NCI-H2227 treated with DMSO at 0.1 percent for 48 hours (cell line): ENCODE measurements at regions not wholly inside any gene's neighbourhood (a gene's known extent, or its start where the extent isn't known, plus 50 kb on each side); places are given as distances from the start of the nearest gene placed in this dataset.
"Not testable (repeated sequence)": the region's sequence is repeated elsewhere in the genome, so short reads cannot be mapped to it uniquely, and the experiment has no call there.

Source experiments
- DNase-seq: peaks from one replicate; lab custom pipeline; 2025; lab: John Stamatoyannopoulos, UW

DNA sequence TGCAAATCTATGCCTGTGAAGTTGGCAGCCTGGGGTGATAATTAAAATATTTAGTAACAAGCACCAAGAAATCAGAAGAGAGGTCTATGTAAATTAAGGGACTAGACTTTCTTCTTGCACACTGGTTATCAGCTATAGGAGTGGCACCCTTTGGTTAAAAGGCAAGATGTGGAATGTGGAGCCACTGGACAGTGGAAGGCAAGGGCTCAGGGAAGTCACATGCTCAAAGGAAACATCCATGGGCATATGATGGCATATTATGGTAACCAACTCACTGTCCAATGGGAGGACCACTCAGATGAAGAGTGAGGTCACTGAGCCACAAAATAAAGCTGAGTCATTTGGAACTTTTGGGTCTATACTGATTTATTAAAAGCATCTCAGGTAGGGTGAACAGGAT, 165.6 kb upstream of the PRICKLE2 start:
- DNase-seq: no peak

GRCh38 chr3:64388886-64389285, 163.6 kb upstream of the PRICKLE2 start:
- DNase-seq: no peak

DNA sequence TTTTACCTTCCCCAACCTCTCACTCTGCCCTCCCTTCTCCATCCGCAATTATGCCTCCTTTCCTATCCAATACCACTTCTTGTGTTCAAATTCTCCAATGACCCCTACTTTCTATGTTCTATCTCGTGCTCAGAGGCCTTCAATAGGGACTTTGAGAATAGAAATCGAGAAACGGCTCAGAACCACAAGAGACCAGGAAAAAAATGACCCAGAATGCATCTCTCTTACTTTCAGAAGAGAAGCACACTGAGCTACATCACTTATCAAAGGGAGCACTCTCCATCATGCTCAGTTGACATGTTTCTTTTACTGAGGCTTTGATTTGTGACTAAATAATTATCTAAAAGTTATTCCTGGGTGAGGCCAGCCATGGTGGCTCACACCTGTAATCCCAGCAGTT, 162.4 kb upstream of the PRICKLE2 start:
- no peak for DNase-seq

DNA sequence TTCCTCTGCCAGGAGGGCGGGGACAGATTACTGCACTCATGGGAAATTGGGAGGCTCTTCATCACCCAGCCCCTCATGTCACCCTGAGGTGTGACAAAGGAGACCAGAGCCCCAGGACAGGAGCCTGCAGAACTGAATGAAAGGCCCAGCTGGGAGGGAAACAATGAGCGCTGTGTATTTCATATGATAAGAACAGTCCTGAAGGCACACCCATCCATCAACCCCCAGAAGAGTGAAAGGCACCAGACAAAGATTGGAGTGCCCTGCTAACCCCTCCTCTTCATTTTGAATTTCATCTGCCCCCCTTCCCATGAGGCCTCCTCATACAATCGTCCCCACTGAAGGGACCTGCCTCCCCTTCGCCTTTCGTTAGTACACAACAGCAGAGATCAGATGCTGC, 160.0 kb upstream of the PRICKLE2 start:
- peak; percentile 45 for DNase-seq

DNA sequence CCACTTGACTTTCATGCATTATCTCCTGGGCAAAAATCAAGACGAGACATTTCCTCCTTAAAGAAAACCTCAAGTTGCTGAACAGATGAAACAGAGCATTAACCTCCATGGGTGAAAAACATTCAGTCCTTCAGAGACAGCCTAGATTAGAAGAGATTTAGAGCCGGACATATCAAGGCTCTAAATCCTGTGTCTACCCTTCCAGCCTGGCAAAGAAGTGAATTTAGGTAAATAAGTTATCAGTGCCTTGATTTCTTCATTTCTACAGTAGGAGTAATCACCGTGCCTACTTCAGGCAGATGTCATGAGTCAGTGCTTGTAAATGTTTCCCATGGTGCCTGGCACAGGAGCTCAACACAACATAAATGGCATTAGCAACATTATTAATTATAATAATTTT, 159.3 kb upstream of the PRICKLE2 start:
- no peak for DNase-seq

DNA sequence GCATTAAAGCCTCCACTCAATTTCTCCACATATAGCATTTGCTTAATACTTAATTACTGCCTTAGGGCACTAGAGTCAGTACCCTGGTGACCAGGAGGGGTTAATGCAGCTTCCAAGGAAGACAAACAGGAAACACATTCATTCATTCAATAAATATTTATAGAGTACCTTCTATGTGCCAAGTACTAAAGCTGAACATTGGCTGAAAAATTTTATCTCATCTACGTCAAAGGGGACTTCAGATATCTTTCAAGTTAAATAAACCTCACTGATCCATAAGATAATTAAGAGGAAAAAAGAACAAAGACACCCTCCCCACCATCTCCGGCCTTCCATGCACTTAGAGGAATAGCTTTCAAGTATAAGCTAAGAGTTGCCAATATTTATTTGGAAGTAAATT, 156.9 kb upstream of the PRICKLE2 start:
- DNase-seq: no peak

GRCh38 chr3:64381367-64381766, 156.1 kb upstream of the PRICKLE2 start:
- DNase-seq: no peak

DNA sequence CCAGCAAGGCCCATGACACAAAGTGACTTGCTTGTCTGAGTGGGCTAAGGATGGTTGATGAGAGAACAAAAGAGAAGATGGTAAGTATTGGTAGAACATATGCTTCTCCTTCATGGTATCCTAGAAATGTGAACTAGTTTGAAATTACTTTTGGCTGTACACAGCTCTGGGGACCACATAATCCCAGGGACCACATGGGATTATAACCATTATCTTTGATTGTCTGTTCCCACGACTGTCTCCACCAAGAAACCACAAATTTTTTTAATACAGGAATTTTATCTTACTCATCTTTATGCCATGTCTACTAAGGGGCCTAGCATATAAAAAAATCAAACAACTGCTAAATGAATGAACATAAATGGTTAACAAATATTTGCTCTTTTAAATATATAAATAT, 155.3 kb upstream of the PRICKLE2 start:
- DNase-seq: no peak

GRCh38 chr3:64379221-64379620, 154.0 kb upstream of the PRICKLE2 start:
- DNase-seq: no peak

GRCh38 chr3:64377942-64378341, 152.7 kb upstream of the PRICKLE2 start:
- no peak for DNase-seq

DNA sequence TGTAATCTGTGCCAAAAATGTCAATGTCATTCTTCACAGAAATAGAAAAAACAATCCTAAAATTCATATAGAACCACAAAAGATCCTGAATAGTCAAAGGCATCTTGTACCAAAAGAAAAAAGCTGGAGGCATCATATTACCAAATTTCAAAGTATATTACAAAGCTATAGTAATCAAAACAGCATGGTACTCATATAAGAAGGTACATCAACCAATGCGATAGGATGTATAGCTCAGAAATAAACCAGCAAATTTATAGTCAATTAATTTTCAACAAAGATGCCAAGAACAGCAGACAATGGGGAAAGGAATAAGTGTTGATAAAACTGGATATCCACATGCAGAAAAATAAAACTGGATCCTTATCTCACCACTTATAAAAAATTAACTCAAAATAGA, 150.5 kb upstream of the PRICKLE2 start:
- DNase-seq: no peak

GRCh38 chr3:64369390-64369789, 144.1 kb upstream of the PRICKLE2 start:
- no peak for DNase-seq

DNA sequence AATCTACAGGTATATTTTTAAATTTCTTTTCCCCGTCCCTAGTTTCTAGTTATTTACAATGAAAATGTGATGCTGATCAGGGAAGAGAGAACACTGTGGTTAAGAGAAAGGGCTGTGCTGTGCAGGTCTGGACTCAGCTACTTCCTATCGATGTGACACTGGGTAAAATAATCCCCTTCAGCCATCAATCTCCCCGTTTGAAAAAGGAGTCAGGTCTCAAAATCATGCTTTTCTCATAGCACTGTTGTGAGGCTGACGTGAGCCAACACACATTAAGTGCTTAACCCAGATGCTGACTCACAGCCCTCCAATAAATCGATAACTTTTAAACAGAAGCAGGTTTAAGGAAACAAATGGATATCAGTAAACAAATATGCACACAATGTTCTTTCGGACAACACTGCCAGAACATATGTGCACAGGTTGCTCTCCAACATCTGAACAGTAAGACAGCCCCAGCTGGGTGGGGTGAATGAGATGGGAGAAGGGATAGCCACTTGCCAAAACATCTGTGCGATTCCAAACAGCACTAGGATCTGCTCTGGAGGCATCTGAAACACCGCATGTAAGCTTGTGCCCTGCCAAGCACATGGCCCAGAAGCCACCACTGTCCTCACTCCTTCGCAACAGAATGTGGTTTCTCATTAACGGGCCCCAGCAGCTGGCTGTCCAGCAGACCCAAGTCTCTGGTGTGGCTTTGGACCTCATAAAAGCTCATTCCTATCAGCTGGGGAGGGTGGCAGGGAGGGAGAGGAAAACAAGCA, 143.2 kb upstream of the PRICKLE2 start:
- no peak for DNase-seq

- DNase-seq: no peak
Observed at GRCh38 chr3:64365877-64366276, 140.6 kb upstream of the PRICKLE2 start.

GRCh38 chr3:64363842-64364241, 138.6 kb upstream of the PRICKLE2 start:
- DNase-seq: no peak

DNA sequence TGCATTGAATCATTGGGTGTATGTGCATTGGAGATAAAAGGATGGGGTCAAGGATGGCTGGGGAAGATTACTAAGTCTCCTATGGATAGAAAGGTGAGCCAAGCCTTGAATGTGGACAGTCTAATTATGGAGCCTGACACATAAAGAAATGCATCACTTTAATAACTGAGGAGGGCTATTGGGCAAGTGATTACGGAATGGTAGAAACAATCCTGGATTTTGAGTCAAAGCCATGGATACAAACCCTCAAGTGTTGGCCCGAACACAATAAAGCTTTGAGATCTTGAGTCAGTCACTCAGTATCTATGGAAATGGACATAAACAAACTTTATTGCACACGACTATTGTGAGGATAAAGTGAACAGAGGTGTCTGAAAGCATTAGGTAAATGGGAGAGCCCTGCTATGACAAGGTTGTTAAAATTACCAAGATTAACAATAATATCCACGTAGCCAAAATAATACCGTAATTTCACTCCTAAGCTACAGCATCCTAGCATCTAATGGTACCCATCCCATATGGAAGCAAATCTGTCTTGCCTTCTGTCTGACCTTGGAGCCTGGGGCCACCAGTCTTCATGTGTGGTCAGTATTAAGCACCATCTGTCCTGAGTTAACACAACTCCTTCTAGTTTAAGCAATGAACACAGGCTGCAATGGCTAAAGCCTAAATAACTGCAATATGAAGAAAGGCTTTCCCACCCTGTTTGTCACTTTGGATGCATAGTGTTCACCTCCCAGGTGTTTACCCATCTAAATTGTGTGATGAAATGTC, 136.9 kb upstream of the PRICKLE2 start:
- DNase-seq: no peak

GRCh38 chr3:64361036-64361435, 135.8 kb upstream of the PRICKLE2 start:
- not testable (repeated sequence) for DNase-seq

DNA sequence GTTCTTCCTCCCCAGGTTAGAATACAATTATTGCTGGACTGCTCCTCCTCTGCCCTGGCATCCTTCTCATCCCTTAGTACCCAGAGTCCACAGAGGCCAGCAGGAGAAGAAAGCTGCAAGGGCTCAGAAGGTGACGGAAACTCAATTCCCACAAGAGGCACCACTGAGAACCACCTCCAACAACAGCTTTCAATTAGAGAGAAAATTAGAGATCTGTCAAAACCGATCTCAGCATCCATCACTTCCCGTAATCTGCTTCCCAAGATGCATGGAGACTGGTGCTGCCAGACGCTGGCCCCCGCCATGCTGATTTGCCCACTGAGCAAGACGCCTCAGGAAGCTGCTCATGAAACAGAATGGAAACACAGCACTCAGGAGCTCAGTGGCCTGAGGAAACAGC, 135.0 kb upstream of the PRICKLE2 start:
- peak; percentile 63 for DNase-seq

GRCh38 chr3:64359735-64360134, 134.5 kb upstream of the PRICKLE2 start:
- DNase-seq: no peak

DNA sequence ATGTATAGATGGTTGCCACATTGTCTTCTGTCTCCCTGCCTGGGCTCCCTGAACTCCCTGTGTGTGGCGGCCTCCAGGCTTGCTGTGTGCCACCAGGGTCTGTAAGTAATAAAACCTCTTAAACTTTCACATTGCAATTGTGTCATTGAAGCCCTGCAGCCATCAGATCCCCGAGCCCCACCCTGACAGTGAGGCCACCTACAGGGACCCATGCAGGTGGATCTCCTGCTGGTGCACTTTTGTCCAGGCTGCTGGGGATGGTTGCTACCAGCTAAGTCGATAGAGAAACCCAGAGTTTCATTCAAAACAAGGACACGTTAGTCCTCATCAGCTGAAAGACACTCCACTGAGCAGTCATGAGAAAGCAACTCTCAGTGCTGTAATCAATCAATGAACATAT, 133.6 kb upstream of the PRICKLE2 start:
- DNase-seq: no peak

GRCh38 chr3:64358176-64358575, 132.9 kb upstream of the PRICKLE2 start:
- no peak for DNase-seq

DNA sequence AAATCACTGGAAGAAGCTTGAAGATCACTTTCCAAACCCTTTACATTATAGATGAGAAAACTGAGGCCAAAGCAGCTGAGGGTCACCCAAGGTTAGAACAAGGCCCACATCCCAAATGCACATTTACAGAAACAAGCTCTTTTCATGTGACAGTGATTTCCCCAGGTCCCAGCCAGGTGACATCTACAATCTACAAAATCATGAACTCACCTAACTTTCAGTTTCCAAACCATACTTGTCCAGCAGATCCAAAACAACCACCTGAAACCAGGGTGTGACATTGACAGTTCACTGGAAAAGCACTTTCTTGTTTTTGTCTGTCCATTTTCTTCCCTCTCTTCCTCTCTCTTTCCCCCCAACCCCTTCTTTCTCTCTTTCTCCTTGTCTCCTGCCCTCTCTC, 132.2 kb upstream of the PRICKLE2 start:
- no peak for DNase-seq

- DNase-seq: no peak
Observed at GRCh38 chr3:64355401-64355807, 130.1 kb upstream of the PRICKLE2 start.

- DNase-seq: no peak
Observed at GRCh38 chr3:64354956-64355355, 129.7 kb upstream of the PRICKLE2 start.
